NCI-H1417 (cell line): ENCODE measurements at regions not wholly inside any gene's neighbourhood (a gene's known extent, or its start where the extent isn't known, plus 50 kb on each side); places are given as distances from the start of the nearest gene placed in this dataset.

Experiments
- DNase-seq, 3 experiments: peaks; one replicate each; lab custom pipeline; 2025; lab: John Stamatoyannopoulos, UW

- DNase-seq: no peak
These were observed 181.1 kb downstream of the SOX9 start for GRCh38 chr17:72301887-72302286.

GRCh38 chr17:72302735-72303134 lies 181.9 kb downstream of the SOX9 start:
- DNase-seq: no peak

- no peak for DNase-seq
These were observed 183.2 kb downstream of the SOX9 start for GRCh38 chr17:72303787-72304733.

GRCh38 chr17:72304859-72305258 lies 184.0 kb downstream of the SOX9 start:
- no peak for DNase-seq

GRCh38 chr17:72305472-72305871 lies 184.7 kb downstream of the SOX9 start:
- no peak for DNase-seq

- DNase-seq: no peak
These were observed 185.2 kb downstream of the SOX9 start for GRCh38 chr17:72306037-72306436.

GRCh38 chr17:72307836-72308235 lies 187.0 kb downstream of the SOX9 start:
- DNase-seq: no peak

GRCh38 chr17:72308744-72309385 lies 188.0 kb downstream of the SOX9 start:
- DNase-seq: no peak

GRCh38 chr17:72311004-72311403 lies 190.2 kb downstream of the SOX9 start:
- no peak for DNase-seq

GRCh38 chr17:72315122-72315913 lies 194.5 kb downstream of the SOX9 start:
- no peak for DNase-seq

- DNase-seq: no peak
These were observed 197.3 kb downstream of the SOX9 start for GRCh38 chr17:72318131-72318530.

- no peak for DNase-seq
These were observed 201.1 kb downstream of the SOX9 start for GRCh38 chr17:72321896-72322295.

- DNase-seq: no peak
These were observed 211.5 kb downstream of the SOX9 start for GRCh38 chr17:72332367-72332766.

GRCh38 chr17:72333570-72333969 lies 212.8 kb downstream of the SOX9 start:
- DNase-seq: no peak

- DNase-seq: no peak
These were observed 213.4 kb downstream of the SOX9 start for GRCh38 chr17:72334205-72334604.

GRCh38 chr17:72336026-72336803 lies 215.4 kb downstream of the SOX9 start:
- peak in 1 of 3 experiments; percentile 23 for DNase-seq

GRCh38 chr17:72336804-72337070 lies 215.9 kb downstream of the SOX9 start:
- DNase-seq: no peak

- no peak for DNase-seq
These were observed 217.5 kb downstream of the SOX9 start for GRCh38 chr17:72338304-72338703.

- no peak for DNase-seq
These were observed 218.3 kb downstream of the SOX9 start for GRCh38 chr17:72338847-72339790.

GRCh38 chr17:72340836-72341235 lies 220.0 kb downstream of the SOX9 start:
- DNase-seq: no peak

GRCh38 chr17:72342061-72342460 lies 221.2 kb downstream of the SOX9 start:
- no peak for DNase-seq
